ENCODE measurements at regions not wholly inside any gene's neighbourhood (a gene's known extent, or its start where the extent isn't known, plus 50 kb on each side); places are given as distances from the start of the nearest gene placed in this dataset.
"Not testable (repeated sequence)": the region's sequence is repeated elsewhere in the genome, so short reads cannot be mapped to it uniquely, and the experiment has no call there.

GRCh38 chrX:39779952-39780783 is 317.6 kb downstream of the BCOR start:
- DNase-seq: peak; percentile 17 to 25

- DNase-seq: no peak
These were observed 315.5 kb downstream of the BCOR start for GRCh38 chrX:39782276-39782675.

DNA sequence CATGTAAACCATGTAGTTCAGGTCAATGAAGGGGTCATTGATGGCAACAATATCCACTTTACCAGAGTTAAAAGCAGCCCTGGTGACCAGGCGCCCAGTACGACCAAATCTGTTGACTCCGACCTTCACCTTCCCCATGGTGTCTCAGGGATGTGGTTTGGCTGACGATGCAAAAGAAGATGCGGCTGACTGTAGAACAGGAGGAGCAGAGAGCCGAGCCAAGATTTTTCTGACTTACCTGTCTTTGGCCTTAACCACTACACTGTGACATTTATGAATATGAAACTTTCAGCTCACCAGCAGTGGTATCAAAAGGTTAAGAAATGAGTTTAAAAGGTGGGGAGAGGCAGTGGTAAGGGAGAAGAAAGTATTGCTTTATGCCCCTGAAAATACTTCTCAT is 309.8 kb downstream of the BCOR start:
- no peak for DNase-seq

DNA sequence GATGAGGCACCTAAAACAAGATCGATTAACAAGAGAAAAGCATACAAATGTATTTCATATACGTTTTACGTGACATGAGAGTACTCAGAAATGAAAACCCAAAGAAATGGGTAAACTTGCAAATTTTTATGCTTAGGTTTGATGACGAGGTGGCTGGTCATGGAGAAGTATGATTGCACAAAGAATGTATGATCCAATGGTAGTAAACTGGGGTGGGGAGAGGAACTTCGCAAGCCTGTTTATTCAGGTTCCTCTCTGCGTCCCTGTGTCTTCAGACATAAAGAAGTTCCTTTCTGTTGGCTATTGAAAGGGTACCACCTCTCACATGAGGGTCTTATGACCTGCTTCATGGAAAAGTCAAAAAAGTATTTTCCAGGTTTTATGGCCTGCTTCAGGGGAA is 309.2 kb downstream of the BCOR start:
- no peak for DNase-seq

GRCh38 chrX:39791691-39792090 is 306.1 kb downstream of the BCOR start:
- DNase-seq: no peak

DNA sequence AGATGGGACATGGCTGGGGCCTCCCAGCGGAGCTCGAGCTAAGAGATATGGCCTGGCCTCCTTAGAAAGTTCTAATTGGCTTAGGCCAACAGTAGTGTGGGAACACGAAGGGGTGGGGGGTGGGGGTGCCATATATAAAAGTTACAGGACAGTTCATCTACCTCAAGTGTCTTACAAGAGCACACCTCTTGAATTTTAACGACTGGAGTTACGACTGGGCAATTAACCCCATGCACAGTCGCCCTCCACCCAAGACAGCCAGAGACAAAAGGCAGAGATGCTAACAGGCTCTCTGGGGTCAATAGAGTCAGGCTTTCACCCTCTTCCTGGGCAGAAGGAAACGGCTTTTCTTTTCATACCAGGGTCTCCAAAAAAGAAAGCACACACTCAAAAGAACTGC is 302.2 kb downstream of the BCOR start:
- no peak for DNase-seq

DNA sequence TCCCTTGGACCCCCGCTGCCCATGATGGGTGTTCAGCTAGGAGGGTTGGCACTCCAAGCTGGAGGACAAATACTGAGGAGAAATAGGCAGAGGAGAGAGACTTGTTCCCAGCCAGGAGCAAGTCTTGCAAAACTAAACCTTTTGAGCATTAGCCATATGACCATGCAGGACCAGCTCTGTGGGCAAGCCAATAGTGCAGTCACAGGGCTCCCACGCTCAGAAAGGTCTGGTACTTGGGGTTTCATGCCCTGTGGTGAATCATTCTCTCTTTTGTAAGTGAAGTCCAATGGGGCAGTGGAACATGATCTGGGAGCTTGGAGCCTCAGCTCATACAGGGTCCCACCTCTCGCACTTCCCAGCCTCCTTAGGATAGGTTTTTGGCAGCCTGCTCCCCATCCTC is 300.9 kb downstream of the BCOR start:
- DNase-seq: no peak

GRCh38 chrX:39798488-39798887 is 299.3 kb downstream of the BCOR start:
- not testable (repeated sequence) for DNase-seq

DNA sequence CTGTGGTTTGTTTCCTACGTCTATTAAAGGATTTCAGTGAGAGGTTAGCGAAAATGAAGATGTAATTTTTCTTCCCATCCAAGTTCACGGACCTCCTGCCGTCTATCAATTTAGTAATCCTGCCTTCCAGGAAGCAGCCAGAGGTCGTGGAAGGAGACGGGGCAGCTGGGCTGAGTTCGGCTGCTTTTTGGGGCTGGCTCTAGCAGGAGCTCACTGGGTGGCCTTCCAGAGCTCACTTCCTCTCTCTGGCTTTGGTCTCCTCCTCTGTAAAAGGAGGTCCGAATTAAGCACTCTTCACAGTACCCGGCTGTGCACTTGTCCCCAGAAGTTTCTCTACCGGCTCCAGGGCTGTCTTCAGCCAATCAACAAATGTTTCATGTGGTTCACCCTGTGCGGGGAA is 295.4 kb downstream of the BCOR start:
- DNase-seq: no peak

DNA sequence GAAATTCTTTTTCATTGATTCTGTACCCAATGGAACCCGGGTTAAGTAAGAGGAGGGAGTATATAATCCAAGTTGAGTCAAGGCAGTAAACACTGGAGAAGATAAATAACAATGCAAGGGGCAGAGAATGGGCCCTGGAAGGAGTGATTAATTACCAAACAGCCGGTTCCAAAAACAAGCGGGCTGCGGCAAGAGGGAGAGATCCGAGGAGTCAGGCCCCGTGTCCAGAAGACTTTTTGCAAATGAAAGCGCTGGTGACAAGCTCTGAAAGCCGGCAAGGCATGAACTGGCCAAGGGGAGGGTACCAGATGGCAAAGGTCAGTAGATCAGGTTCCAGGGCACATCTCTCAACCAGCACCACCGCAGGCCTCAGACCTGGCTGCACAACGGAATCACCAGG is 294.9 kb downstream of the BCOR start:
- no peak for DNase-seq

DNA sequence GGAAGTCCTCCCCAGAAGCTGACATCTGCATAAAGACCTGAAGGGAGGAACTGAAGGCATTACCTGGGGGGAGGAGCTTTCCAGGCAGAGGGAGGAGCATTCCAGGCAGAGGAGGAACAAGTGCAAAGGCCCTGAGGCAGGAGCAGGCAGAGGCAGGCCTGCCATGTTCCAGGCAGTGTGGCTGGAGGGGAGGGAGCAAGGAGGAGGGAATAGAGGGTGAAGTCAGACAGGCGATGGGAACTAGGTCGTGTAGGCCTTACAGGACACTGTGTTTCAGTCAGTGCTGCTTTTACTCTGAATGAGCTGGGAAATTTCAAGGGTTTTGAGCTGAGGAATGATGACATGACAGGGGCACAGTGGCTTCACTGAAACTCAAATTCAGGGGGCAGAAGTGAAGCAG is 292.7 kb downstream of the BCOR start:
- no peak for DNase-seq

DNA sequence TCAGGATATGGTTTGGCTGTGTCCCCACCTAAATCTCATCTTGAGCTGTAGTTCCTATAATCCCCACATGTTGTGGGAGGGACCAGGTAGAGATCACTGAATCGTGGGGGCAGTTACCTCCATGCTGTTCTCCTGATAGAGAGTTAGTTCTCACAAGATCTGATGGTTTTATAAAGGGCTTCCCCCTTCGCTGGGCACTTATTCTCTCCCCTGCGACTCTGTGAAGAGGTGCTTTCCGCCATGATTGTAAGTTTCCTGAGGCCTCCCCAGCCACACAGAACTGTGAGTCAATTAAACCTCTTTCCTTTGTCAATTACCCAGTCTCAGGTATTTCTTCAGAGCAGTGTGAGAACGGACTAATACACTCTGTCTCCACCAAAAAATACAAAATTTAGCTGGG is 291.9 kb downstream of the BCOR start:
- DNase-seq: no peak

DNA sequence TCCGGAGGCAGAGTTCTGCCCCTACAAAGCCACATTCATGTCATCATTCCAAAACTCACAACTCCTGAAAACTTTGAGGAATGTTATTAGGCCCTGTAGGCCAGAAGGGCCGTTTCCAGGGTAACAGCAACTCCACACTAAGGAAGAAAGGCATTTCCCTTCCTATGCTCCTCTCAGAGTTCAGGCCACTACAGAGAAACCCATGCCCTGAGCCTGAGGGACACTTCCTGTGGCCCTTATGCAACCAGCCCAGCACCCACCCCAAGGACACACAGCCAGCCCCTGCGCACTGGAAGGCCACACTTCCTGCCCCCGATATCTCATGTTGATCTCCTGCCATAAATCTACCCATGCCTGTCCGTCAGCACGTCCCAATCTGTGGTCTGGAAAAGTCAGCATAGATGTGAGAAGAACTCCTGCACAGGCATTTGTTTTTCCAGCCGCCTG is 289.3 kb downstream of the BCOR start:
- DNase-seq: no peak

GRCh38 chrX:39809331-39809730 is 288.4 kb downstream of the BCOR start:
- no peak for DNase-seq

GRCh38 chrX:39810901-39811300 is 286.9 kb downstream of the BCOR start:
- DNase-seq: no peak

- DNase-seq: no peak
These were observed 286.4 kb downstream of the BCOR start for GRCh38 chrX:39811376-39811775.

DNA sequence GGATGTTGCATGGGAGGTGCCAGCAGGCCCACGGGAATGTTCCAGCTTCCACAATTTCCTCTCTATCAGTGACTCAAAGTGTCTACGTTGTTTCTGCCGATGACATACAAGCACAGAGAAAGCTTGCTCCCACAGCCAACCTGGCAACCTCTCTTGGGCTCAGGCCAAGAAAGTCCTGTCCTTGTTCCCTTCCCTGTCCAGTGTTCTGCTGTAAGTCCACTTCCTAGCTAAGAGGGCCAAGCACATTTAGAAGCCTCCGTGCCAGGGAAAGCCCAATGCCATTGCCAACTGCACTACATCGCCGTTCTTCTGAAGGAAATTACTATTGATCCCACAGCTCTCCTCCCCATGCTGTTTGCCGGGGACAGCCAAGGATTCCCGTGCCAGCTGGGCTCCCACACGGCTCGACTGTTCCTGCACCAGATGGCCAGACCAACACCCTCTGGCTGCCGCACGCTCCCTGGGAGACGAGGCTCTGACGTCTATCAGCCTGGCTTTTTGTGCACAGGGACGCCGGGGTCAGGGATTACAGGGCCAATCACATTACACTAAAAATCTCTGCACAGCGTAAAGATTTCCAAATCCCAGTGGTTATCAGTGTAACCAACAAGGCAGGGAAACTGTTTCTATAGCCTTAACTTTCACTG is 284.0 kb downstream of the BCOR start:
- no peak for DNase-seq

DNA sequence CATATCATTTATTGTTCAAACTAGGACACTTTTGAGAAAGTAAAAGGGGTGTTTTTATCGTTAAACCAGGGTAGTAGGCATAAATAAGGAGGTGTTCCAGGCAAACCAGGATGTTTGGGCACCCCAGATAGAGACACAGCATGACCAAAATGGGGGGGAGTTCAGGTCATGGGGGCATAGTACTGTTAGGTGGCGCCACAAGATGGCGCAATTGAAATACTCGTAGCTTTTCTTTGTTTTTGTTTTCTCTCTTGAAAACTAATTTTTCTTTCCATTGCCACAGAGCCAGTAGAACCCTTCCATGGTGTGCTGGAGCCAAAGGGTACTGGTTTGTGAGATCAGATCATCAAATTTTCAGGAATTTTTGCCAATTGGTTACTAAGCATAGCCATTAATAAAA is 283.4 kb downstream of the BCOR start:
- DNase-seq: peak; percentile 34 to 36

DNA sequence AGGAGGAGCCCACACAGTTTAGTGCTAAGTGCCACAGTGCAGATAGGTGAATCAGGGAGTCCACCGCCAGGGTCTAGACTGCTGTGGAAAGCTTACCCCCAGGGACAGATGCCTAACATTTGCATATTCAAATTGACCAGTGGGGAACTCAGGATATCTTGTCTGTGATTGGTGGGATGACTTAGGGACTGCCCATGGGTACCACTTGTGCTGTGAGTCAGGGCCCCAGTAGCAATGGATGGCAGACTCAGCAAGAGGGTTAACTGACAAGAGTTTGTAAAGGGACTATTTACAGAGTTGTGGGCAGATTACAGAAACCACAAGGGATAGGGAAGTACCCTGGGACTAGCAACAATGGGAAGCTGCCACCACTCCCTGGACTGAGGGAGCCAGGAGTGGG is 282.1 kb downstream of the BCOR start:
- peak in 1 of 2 experiments; percentile 16 for DNase-seq

GRCh38 chrX:39816871-39817731 is 280.7 kb downstream of the BCOR start:
- DNase-seq: no peak

DNA sequence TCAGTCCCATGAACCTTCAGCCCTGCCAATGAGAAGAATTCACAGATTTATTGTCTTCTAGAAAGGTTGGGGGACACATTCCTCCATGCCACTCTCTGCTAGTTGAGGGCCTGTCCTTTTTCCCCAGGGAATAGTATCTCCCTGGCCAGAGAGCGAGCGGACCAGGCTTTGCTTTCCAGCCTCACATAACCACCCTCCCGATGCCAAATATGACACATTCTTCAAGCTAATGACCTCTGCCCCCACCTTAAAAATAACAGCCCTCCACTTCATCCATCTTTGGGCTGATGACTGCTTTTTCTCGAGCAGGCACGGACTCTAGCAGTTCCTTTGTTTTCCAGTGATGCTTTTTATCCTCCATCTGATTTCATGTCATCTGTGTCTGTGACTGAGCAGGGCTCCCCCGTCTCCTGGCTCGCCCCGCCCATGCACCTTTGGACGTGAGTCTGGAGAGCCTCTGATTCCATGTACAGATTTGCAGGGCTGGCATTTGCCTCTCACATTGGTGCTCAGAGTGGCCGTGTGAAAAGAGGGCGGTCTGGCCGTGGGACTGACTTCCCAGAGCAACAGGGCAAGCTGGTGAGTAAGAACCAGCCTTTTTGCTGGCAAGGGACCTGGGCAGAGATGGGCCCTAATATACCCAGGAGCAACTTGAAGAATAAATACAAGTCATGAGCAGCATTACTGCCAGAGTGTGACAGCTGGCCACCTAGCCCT is 279.8 kb downstream of the BCOR start:
- no peak for DNase-seq

GRCh38 chrX:39818750-39819149 is 279.0 kb downstream of the BCOR start:
- no peak for DNase-seq
